HFF-Myc (cell line): ENCODE measurements at regions not wholly inside any gene's neighbourhood (a gene's known extent, or its start where the extent isn't known, plus 50 kb on each side); places are given as distances from the start of the nearest gene placed in this dataset.

Experiments
- DNase-seq: peaks from one replicate; pipeline ENCODE4 v3.0.0-alpha.2; 2011; ENCODE audit warnings: low read depth; ENCODE audit errors: extremely low read depth
- H3K4me3 ChIP-seq: replicated peaks from 2 replicates; pipeline ENCODE4 v1.5.1; 2011; ENCODE audit warnings: low read depth, mild to moderate bottlenecking, control low read depth, low read length
- TF ChIP-seq, protein P1 (sequence below): IDR thresholded peaks from 2 replicates; pipeline ENCODE4 v1.5.1; 2012; ENCODE audit warnings: mild to moderate bottlenecking, low read depth, low read length, control low read depth; ENCODE audit errors: missing control alignments

DNA sequence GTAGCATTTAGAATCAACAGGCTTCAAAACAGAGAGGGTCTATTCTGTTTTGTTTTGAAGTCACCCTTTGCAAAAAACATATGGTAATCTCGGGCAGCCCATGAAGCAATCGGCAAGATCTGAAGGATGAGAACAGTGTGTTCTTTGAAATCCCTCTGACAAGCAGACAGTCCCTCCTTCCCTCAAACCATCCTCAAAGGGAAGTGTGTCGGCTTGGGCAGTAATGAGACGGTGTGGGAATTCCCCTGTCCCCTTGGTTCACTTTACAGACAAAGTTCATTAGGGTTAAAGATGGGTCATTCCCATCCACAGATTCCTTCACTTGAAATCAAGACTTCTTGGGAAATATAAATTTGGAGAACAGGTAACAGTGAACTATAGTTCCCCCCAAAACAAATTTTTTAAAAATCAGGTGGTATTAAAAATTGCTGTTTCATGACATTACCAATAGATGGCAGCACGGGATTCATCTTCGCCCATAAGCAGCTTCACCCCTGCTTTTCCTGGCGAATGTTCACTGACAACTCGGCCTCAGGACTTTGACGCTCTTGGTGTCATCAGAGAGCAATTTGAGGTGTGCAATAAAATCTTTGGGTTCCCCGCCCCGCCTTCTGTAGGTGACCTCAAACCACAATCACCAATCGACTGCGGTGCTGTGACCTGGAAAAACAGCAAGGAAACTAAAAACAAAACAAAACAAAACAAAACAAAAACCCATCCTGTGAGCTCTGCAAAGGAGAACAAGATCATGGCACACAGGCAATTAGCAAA lies 159.3 kb upstream of the TNFAIP3 start:
- TF ChIP-seq, protein P1, sequence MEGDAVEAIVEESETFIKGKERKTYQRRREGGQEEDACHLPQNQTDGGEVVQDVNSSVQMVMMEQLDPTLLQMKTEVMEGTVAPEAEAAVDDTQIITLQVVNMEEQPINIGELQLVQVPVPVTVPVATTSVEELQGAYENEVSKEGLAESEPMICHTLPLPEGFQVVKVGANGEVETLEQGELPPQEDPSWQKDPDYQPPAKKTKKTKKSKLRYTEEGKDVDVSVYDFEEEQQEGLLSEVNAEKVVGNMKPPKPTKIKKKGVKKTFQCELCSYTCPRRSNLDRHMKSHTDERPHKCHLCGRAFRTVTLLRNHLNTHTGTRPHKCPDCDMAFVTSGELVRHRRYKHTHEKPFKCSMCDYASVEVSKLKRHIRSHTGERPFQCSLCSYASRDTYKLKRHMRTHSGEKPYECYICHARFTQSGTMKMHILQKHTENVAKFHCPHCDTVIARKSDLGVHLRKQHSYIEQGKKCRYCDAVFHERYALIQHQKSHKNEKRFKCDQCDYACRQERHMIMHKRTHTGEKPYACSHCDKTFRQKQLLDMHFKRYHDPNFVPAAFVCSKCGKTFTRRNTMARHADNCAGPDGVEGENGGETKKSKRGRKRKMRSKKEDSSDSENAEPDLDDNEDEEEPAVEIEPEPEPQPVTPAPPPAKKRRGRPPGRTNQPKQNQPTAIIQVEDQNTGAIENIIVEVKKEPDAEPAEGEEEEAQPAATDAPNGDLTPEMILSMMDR = peak; percentile 58
- DNase-seq = peak; percentile 41
- no peak overlapping the region for H3K4me3 ChIP-seq

GRCh38 chr6:137708481-137708880 lies 158.6 kb upstream of the TNFAIP3 start:
- H3K4me3 ChIP-seq = no peak overlapping the region
- DNase-seq = no peak
- TF ChIP-seq, protein P1 = no peak

- TF ChIP-seq, protein P1 = no peak
- no peak overlapping the region for H3K4me3 ChIP-seq
- no peak for DNase-seq
These were observed 157.4 kb upstream of the TNFAIP3 start for GRCh38 chr6:137709424-137710236.

DNA sequence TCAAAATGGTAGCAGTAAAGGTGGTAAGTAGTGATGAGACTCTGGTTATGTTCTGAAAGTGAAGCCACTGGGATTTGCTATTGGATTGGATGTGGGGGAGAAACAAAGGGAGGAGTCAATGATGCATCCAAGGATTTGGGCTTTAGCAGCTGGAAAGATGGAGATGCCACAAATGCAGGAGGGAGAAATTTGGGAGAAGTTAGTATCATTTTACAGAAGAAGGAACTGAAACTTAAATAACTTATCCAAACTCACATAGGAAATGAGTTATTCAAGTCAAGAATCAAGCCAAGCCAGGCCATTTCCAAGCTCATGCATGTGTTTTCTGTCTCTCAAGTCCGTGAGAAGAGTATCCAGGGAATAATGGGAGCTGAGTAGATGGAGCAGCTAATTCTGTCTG lies 155.1 kb upstream of the TNFAIP3 start:
- no peak for DNase-seq
- TF ChIP-seq, protein P1 = no peak
- no peak overlapping the region for H3K4me3 ChIP-seq

- no peak for DNase-seq
- TF ChIP-seq, protein P1 = no peak
- H3K4me3 ChIP-seq = no peak overlapping the region
These were observed 154.5 kb upstream of the TNFAIP3 start for GRCh38 chr6:137712587-137712986.

DNA sequence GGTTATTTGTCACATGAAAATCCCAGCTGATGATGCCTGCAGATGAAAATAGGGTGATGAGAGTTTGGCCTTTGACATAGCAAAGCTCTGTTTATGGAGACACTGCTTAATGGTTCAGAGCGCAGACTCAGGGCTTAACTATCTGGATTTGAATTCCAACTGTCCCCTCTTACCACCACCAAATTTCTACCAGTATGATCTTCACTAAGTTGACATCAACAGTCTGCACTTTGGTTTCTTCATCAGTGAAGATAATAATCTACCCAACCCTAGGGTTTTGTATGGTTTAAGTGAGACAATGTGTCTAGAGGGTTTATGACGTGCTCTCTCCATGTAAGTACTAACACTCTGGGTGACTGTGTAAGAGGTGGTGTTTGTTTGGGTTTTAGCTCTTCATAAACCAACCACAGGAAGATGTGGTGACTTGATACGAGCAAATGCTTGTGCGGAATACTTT lies 151.4 kb upstream of the TNFAIP3 start:
- TF ChIP-seq, protein P1 = no peak
- H3K4me3 ChIP-seq = no peak overlapping the region

More for the DNA sequence above, 151.4 kb upstream of the TNFAIP3 start:
- no peak for DNase-seq
